Spinal cord (tissue), 9 donors: ENCODE measurements at regions not wholly inside any gene's neighbourhood (a gene's known extent, or its start where the extent isn't known, plus 50 kb on each side); places are given as distances from the start of the nearest gene placed in this dataset.
"Not testable (repeated sequence)": the region's sequence is repeated elsewhere in the genome, so short reads cannot be mapped to it uniquely, and the experiment has no call there.

Source experiments
- DNase-seq, 6 donors: peaks; one replicate each; pipeline versions ENCODE4 v3.0.0 to v3.0.0-alpha.2; 2013 to 2015; ENCODE audit warnings: low spot score in 6 of 6, low read depth in 4 of 6
- H3K27ac ChIP-seq: one replicate; pipeline ENCODE4 v1.5.1; 2013; ENCODE audit warnings: low read depth, low read length, control low read depth
- H3K27me3 ChIP-seq: one replicate; pipeline ENCODE4 v1.6.1; 2013; ENCODE audit warnings: low read length; ENCODE audit not compliant: control insufficient read depth, insufficient read depth
- H3K36me3 ChIP-seq: one replicate; pipeline ENCODE4 v1.6.1; 2013; ENCODE audit warnings: low read length; ENCODE audit not compliant: control insufficient read depth, insufficient read depth
- H3K4me1 ChIP-seq: one replicate; pipeline ENCODE4 v1.6.1; 2013; ENCODE audit warnings: low read length; ENCODE audit not compliant: control insufficient read depth, insufficient read depth
- H3K4me3 ChIP-seq: one replicate; pipeline ENCODE4 v1.5.1; 2013; ENCODE audit warnings: low read depth, low read length, control low read depth
- H3K9me3 ChIP-seq: one replicate; pipeline ENCODE4 v1.6.1; 2013; ENCODE audit warnings: low read length; ENCODE audit not compliant: control insufficient read depth, insufficient read depth
- WGBS: methylation state at CpG from one replicate; pipeline ENCODE4 v1.1.5; 2013; ENCODE audit warnings: missing lambda C conversion rate; ENCODE audit not compliant: insufficient coverage; 5-methylcytosine and 5-hydroxymethylcytosine counted together
- donor health status: healthy.

- no peak for DNase-seq
- H3K27ac ChIP-seq = no peak overlapping the region
- 100% methylated on average over 3 of the region's 3 CpGs for WGBS
- no peaks in the 10 kb centered on the region for H3K4me1 ChIP-seq
- no peaks in the 10 kb centered on the region for H3K9me3 ChIP-seq
- H3K27me3 ChIP-seq = no peaks in the 10 kb centered on the region
- no peaks in the 10 kb centered on the region for H3K36me3 ChIP-seq
- no peak overlapping the region for H3K4me3 ChIP-seq
Measured at GRCh38 chr6:84906514-84906913, 142.1 kb upstream of the TBX18 start.

GRCh38 chr6:84905823-84906222, 141.4 kb upstream of the TBX18 start:
- Histone ChIP-seq H3K27me3 (no peaks in the 10 kb centered on the region), H3K27ac (no peak overlapping the region)
- no CpG with 5 or more reads among the region's 1 CpG for WGBS

GRCh38 chr6:84902354-84902928, 138.0 kb upstream of the TBX18 start:
- no peak overlapping the region for H3K27ac ChIP-seq

More at GRCh38 chr6:84905823-84906222, 141.4 kb upstream of the TBX18 start:
- Histone ChIP-seq H3K36me3 (no peaks in the 10 kb centered on the region), H3K4me3 (no peak overlapping the region), H3K9me3 (no peaks in the 10 kb centered on the region), H3K4me1 (no peaks in the 10 kb centered on the region)
- no peak for DNase-seq

GRCh38 chr6:84897988-84898594, 133.7 kb upstream of the TBX18 start:
- Histone ChIP-seq H3K27me3 (no peaks in the 10 kb centered on the region), H3K27ac (no peak overlapping the region)
- WGBS = no CpG with 5 or more reads among the region's 3 CpGs

More at GRCh38 chr6:84902354-84902928, 138.0 kb upstream of the TBX18 start:
- WGBS = 86% methylated on average over 3 of the region's 3 CpGs
- Histone ChIP-seq H3K27me3 (no peaks in the 10 kb centered on the region), H3K9me3 (no peaks in the 10 kb centered on the region), H3K36me3 (no peaks in the 10 kb centered on the region), H3K4me1 (no peaks in the 10 kb centered on the region), H3K4me3 (no peak overlapping the region)
- DNase-seq = no peak

GRCh38 chr6:84897011-84897410, 132.6 kb upstream of the TBX18 start:
- WGBS = 75% methylated on average over 1 of the region's 1 CpG
- DNase-seq = no peak
- H3K4me1 ChIP-seq = no peaks in the 10 kb centered on the region
- no peak overlapping the region for H3K27ac ChIP-seq
- no peak overlapping the region for H3K4me3 ChIP-seq
- no peaks in the 10 kb centered on the region for H3K27me3 ChIP-seq
- H3K36me3 ChIP-seq = no peaks in the 10 kb centered on the region
- no peaks in the 10 kb centered on the region for H3K9me3 ChIP-seq

More at GRCh38 chr6:84897988-84898594, 133.7 kb upstream of the TBX18 start:
- Histone ChIP-seq H3K4me3 (no peak overlapping the region), H3K36me3 (no peaks in the 10 kb centered on the region), H3K9me3 (no peaks in the 10 kb centered on the region), H3K4me1 (no peaks in the 10 kb centered on the region)
- DNase-seq = no peak

DNA sequence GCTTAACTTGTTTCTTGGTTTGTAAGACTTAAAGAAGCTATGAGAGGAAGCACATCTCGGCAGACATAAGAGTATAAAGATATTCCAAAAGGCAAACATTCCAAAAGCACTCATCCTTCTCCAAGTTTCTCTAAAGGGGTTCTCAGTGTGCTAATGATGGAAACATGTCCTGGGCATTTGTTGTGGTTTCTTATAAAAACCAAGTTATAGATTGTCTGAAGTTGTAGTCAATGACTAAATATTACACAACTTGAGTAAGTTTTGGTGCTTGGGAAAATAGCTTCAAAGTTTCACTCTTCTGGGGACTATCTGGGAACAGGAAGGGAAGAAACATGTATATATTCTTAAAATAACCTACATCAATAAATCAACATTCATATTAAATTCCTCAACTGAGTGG, 128.3 kb upstream of the TBX18 start:
- H3K36me3 ChIP-seq = no peaks in the 10 kb centered on the region
- DNase-seq = no peak
- H3K27me3 ChIP-seq = no peaks in the 10 kb centered on the region
- H3K9me3 ChIP-seq = no peaks in the 10 kb centered on the region
- no peak overlapping the region for H3K27ac ChIP-seq
- no peaks in the 10 kb centered on the region for H3K4me1 ChIP-seq
- H3K4me3 ChIP-seq = no peak overlapping the region
- WGBS = no CpG with 5 or more reads among the region's 1 CpG

DNA sequence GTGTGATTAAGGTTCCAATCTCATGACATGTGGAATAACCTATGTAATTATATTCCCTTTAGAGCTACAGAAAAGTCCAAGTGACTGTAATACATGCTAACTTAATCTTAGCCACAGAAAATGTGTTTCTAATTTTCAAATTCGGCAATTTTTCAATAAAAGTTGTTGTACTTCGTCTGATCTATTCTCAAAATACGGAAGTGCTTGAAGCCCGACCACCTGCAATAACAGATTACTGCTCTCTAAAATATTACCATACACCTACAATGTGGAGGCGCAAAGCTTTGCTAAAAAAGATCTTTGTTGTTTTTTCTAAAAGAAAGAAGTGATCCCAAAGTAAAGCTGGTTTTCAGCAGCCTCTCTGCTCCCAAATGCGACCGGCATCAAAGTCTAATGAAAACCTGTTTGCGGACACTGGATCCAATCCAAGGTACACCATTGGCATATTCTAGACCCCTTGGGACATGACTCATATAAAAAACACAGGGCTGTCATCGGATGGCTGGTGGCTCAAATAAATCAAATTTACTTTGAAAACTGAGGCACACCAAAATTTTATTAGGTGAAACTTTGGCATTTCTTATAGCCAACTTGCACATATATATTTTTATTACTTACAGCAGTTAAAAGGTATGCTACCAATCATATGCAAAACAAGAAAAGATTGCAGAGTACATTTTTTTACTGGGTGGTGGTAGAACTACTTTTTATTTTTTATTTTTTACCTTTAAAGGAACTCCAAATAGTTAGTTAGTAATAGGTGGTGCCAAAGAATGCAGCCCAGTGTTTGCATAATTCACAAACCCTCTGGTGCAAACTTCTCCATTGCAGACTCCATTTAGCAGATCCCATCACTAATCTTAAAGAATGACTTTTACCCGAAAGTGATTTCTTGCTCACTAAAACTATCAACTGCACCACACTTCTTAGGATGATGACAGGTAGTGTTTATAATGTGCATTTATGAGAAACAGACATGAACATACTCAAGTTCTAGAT, 118.7 kb upstream of the TBX18 start:
- H3K27ac ChIP-seq = no peak overlapping the region
- DNase-seq = peak in 1 of 6 donors; percentile 11
- WGBS = 76% methylated on average over 6 of the region's 10 CpGs
- H3K4me1 ChIP-seq = no peaks in the 10 kb centered on the region
- H3K36me3 ChIP-seq = no peaks in the 10 kb centered on the region
- H3K9me3 ChIP-seq = no peaks in the 10 kb centered on the region
- H3K4me3 ChIP-seq = no peak overlapping the region
- no peaks in the 10 kb centered on the region for H3K27me3 ChIP-seq

- DNase-seq, H3K27ac ChIP-seq, H3K9me3 ChIP-seq, H3K4me1 ChIP-seq, H3K36me3 ChIP-seq, H3K27me3 ChIP-seq, H3K4me3 ChIP-seq: not testable (repeated sequence)
Measured at GRCh38 chr6:84879385-84879784, 115.0 kb upstream of the TBX18 start.

DNA sequence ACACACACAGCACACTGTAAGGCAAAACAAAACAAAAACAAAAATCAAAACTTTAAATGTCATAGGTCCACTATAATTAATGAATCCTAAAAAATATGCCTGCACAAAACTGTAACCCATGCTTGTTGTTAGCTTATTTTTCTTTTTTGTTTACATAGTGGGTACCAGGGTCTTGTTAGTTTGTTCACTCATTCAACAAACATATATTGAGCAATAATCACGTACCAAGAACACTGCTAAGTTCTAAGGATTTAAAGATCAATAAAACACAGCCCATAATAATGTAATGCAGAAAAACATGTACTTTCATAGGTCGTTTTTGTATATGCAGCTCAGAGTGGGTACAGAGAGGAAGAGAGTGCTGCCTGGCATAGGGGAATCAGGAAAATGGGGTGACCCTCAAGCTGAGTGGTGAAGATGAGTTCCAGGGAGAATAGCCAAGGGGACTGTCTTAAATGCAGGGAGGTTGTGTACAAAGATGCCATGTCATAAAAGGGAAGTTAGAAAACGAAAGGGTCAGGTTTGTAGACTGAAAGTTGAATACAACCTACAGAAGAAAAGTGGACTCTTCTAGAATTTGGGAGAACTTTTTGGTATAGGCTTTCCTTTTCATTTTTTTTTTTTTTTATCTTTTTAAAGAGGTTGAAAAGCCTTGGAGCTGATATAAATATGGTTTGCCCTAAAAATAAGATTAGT, 113.3 kb upstream of the TBX18 start:
- no peaks in the 10 kb centered on the region for H3K9me3 ChIP-seq
- DNase-seq = no peak
- no peaks in the 10 kb centered on the region for H3K4me1 ChIP-seq
- H3K36me3 ChIP-seq = no peaks in the 10 kb centered on the region
- no peak overlapping the region for H3K27ac ChIP-seq
- H3K27me3 ChIP-seq = no peaks in the 10 kb centered on the region
- H3K4me3 ChIP-seq = no peak overlapping the region
- no CpG with 5 or more reads among the region's 3 CpGs for WGBS
